B cell (primary cell): ENCODE measurements at regions not wholly inside any gene's neighbourhood (a gene's known extent, or its start where the extent isn't known, plus 50 kb on each side); places are given as distances from the start of the nearest gene placed in this dataset.

Source experiments
- ATAC-seq: fragments of 200-7000 bp; cut with Tn5 transposase; one replicate; pipeline ENCODE4 v1.10.0; 2021; ENCODE audit warnings: low read depth, mild to moderate bottlenecking, moderate number of reproducible peaks, moderate library complexity
- CTCF ChIA-PET: fragments of 350-600 bp; sonication (Branson Sonifier 250); formaldehyde crosslinking; loops from one replicate; lab custom pipeline; 2021; ENCODE audit warnings: antibody characterized with exemption, inconsistent platforms; lab: Charles Lee
- POLR2A ChIA-PET: fragments of 350-600 bp; sonication (Branson Sonifier 250); formaldehyde crosslinking; loops from one replicate; lab custom pipeline; 2021; ENCODE audit warnings: antibody characterized with exemption; lab: Charles Lee
- DNase-seq: peaks from one replicate; pipeline ENCODE4 v3.0.0; 2013
- H2AFZ ChIP-seq: 2 replicates; pipeline ENCODE4 v1.6.1; 2012; ENCODE audit warnings: mild to moderate bottlenecking, low read depth, low read length; ENCODE audit not compliant: insufficient read depth, poor library complexity, severe bottlenecking
- H3K27ac ChIP-seq, 2 donors: 1 replicate in 1 of 2; 2 replicates in 1 of 2; pipeline ENCODE4 v1.5.1; 2012 to 2013; ENCODE audit warnings: low read length in 2 of 2, mild to moderate bottlenecking in 2 of 2, moderate library complexity in 1 of 2
- H3K27me3 ChIP-seq, 4 experiments: fragments of 200-600 bp in 1 of 4; sonication (generic) in 1 of 4; replicated peaks in 1 of 4; 1 replicate in 2 of 4; 2 replicates in 2 of 4; pipeline versions ENCODE4 v1.6.1 to v1.7.0; 2013 to 2016; ENCODE audit warnings: low read length in 3 of 4, mild to moderate bottlenecking in 2 of 4, mixed read lengths in 1 of 4, moderate library complexity in 1 of 4; ENCODE audit not compliant: insufficient read depth in 4 of 4, control insufficient read depth in 3 of 4; ENCODE audit errors: control extremely low read depth in 1 of 4
- H3K36me3 ChIP-seq, 2 experiments: replicated peaks in 1 of 2; 1 replicate in 1 of 2; 2 replicates in 1 of 2; pipeline versions ENCODE4 v1.6.1 to v1.7.1; 2013; ENCODE audit warnings: low read length in 1 of 2; ENCODE audit not compliant: insufficient read depth in 2 of 2, control insufficient read depth in 1 of 2; ENCODE audit errors: control extremely low read depth in 1 of 2, extremely low read depth in 1 of 2
- H3K4me1 ChIP-seq, 2 donors: fragments of 200-600 bp in 1 of 2; sonication (generic) in 1 of 2; 1 replicate in 1 of 2; 2 replicates in 1 of 2; pipeline versions ENCODE4 v1.5.1 to v1.6.1; 2013 to 2017; ENCODE audit warnings: low read length in 2 of 2; ENCODE audit not compliant: control insufficient read depth in 2 of 2, insufficient read depth in 2 of 2
- H3K4me2 ChIP-seq: replicated peaks from 2 replicates; pipeline ENCODE3; 2012; ENCODE audit warnings: mild to moderate bottlenecking, low read depth, low read length; ENCODE audit not compliant: poor library complexity, severe bottlenecking
- H3K4me3 ChIP-seq, 5 experiments: fragments of 200-600 bp in 1 of 5; sonication (generic) in 1 of 5; 1 replicate in 3 of 5; 2 replicates in 2 of 5; pipeline versions ENCODE4 v1.5.1 to v1.7.0; 2011 to 2016; ENCODE audit warnings: low read length in 4 of 5, mild to moderate bottlenecking in 4 of 5, low read depth in 2 of 5, control low read depth in 1 of 5, moderate library complexity in 1 of 5; ENCODE audit not compliant: insufficient read depth in 1 of 5; ENCODE audit errors: control extremely low read depth in 1 of 5, extremely low read depth in 1 of 5
- H3K79me2 ChIP-seq: fragments of 200-600 bp; sonication (generic); one replicate; pipeline ENCODE4 v1.6.0; 2016; ENCODE audit warnings: low read length; ENCODE audit not compliant: control insufficient read depth, insufficient read depth
- H3K9ac ChIP-seq: fragments of 200-600 bp; sonication (generic); 2 replicates; pipeline ENCODE4 v1.6.1; 2017; ENCODE audit warnings: mild to moderate bottlenecking, low read length, moderate library complexity
- H3K9me3 ChIP-seq, 3 donors: one replicate each; pipeline versions ENCODE4 v1.6.1 to v1.7.1; 2013; ENCODE audit warnings: low read length in 2 of 3; ENCODE audit not compliant: control insufficient read depth in 2 of 3, insufficient read depth in 1 of 3; ENCODE audit errors: control extremely low read depth in 1 of 3
- H4K20me1 ChIP-seq: 2 replicates; pipeline ENCODE4 v1.6.0; 2012; ENCODE audit warnings: mild to moderate bottlenecking, low read length; ENCODE audit not compliant: insufficient read depth, control insufficient read depth, poor library complexity, severe bottlenecking
- H3K27ac Mint-ChIP-seq: one replicate; pipeline ENCODE4 v1.8.0; 2021; ENCODE audit warnings: mixed read lengths
- H3K27me3 Mint-ChIP-seq: one replicate; pipeline ENCODE4 v1.8.0; 2021; ENCODE audit warnings: mixed read lengths
- H3K4me1 Mint-ChIP-seq: one replicate; pipeline ENCODE4 v1.8.0; 2021; ENCODE audit warnings: mixed read lengths
- H3K4me3 Mint-ChIP-seq: one replicate; pipeline ENCODE4 v1.8.0; 2021; ENCODE audit warnings: mixed read lengths
- H3K9me3 Mint-ChIP-seq: one replicate; pipeline ENCODE4 v1.8.0; 2022; ENCODE audit warnings: mixed read lengths; ENCODE audit not compliant: insufficient read depth
- CTCF ChIP-seq: fragments of 200-600 bp; IDR thresholded peaks from one replicate; pipeline ENCODE4 v1.8.0; 2022; ENCODE audit warnings: antibody characterized with exemption, mild to moderate bottlenecking
- EZH2 ChIP-seq: IDR thresholded peaks from 2 replicates; pipeline ENCODE4 v1.6.1; 2012; ENCODE audit warnings: borderline replicate concordance, low read depth, mild to moderate bottlenecking, moderate library complexity, low read length; ENCODE audit not compliant: insufficient read depth, poor library complexity, severe bottlenecking
- WGBS: methylation state at CpG from one replicate; pipeline ENCODE4 v1.1.5; 2013; ENCODE audit warnings: missing lambda C conversion rate; ENCODE audit not compliant: insufficient coverage; 5-methylcytosine and 5-hydroxymethylcytosine counted together
- intact Hi-C: fragments of 100-400 bp; cut with micrococcal nuclease; formaldehyde crosslinking; loops from one replicate; pipeline ENCODE4 v1.10.0; 2022

DNA sequence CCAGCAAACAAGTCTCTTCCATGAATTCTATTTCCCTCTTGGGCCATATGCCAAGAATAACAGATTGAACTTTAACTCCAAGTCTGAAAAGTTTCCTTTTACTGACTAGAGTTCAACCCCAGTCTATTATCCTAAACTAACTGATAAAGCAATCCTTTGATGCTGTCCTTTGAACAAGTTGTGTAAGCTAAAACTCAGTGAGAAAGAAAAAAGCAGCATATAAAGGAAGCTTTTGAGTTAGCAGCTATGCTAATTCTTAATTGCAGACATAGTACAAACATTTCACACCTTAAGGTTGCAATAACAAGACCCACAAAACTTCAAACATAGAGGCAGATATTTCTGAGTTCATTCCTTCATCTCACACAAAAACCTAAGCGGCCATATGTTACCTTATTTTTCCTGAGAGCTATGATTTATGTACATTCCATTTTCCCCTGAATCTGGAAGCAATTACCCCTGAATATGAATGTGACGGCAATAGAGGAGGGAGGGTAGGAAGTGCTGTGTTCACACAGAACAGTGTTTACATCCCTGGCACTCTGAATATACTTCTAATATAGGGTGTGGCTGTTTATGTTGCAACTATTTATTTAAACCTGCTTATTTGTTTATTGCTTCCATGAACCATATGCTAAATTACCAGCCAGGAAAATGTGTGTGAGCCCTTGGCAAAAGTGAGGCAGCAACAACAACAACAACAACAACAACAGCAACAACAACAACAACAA is 180.6 kb downstream of the IRS1 start:
- Mint-ChIP-seq H3K9me3 (no peaks in the 10 kb centered on the region), H3K4me3 (no peak overlapping the region), H3K4me1 (no peaks in the 10 kb centered on the region), H3K27me3 (peaks cover 20% of the 10 kb centered on the region), H3K27ac (no peak overlapping the region)
- Histone ChIP-seq H3K4me3 (no peak overlapping the region), H3K79me2 (no peaks in the 10 kb centered on the region), H4K20me1 (no peaks in the 10 kb centered on the region), H3K4me2 (no peak overlapping the region), H3K27ac (no peak overlapping the region), H3K27me3 (no peaks in the 10 kb centered on the region), H3K36me3 (no peaks in the 10 kb centered on the region), H3K9me3 (no peaks in the 10 kb centered on the region), H3K4me1 (no peaks in the 10 kb centered on the region), H3K9ac (no peak overlapping the region), H2AFZ (no peak overlapping the region)
- no CpG with 5 or more reads among the region's 2 CpGs for WGBS
- ChIA-PET CTCF (no interaction called here), POLR2A (no interaction called here)
- no peak for DNase-seq
- no peak for ATAC-seq
- intact Hi-C loops = no loop called here
- TF ChIP-seq EZH2 (no peak), CTCF (no peak)

DNA sequence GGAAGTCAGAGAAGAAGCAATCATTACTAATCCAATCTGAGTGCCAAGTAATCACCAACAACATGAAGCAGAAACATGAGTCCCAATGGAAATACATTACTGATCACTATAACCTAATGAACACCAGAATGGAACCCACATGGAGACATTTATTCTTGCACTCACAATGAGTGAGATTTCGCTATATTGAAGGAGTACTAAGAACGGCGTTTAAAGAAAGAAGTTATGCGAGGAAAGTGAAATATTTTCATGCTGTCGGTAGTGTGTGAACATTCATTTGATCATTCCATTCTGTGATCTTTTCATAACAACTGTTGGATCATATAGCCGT is 181.1 kb downstream of the IRS1 start:
- Histone ChIP-seq H3K4me1 (no peaks in the 10 kb centered on the region), H3K9me3 (no peaks in the 10 kb centered on the region), H3K9ac (no peak overlapping the region), H3K4me2 (no peak overlapping the region), H4K20me1 (no peaks in the 10 kb centered on the region), H2AFZ (no peak overlapping the region), H3K36me3 (no peaks in the 10 kb centered on the region), H3K4me3 (no peak overlapping the region), H3K79me2 (no peaks in the 10 kb centered on the region), H3K27me3 (no peaks in the 10 kb centered on the region), H3K27ac (no peak overlapping the region)
- 92% methylated on average over 3 of the region's 6 CpGs for WGBS
- ChIA-PET POLR2A (no interaction called here), CTCF (no interaction called here)
- Mint-ChIP-seq H3K4me3 (no peak overlapping the region), H3K4me1 (no peaks in the 10 kb centered on the region), H3K27me3 (peaks cover 20% of the 10 kb centered on the region), H3K27ac (no peak overlapping the region), H3K9me3 (no peaks in the 10 kb centered on the region)
- intact Hi-C loops = no loop called here
- DNase-seq = no peak
- no peak for TF ChIP-seq CTCF
- TF ChIP-seq EZH2 = no peak
- no peak for ATAC-seq
